GM12892 (cell line): ENCODE measurements at regions not wholly inside any gene's neighbourhood (a gene's known extent, or its start where the extent isn't known, plus 50 kb on each side); places are given as distances from the start of the nearest gene placed in this dataset.

Experiments used
- POLR2A ChIP-seq: IDR thresholded peaks from 2 replicates; pipeline ENCODE4 v1.6.1; 2011; ENCODE audit warnings: low read depth, low read length, control low read depth
- POLR2AphosphoS5 ChIP-seq: IDR thresholded peaks from 2 replicates; pipeline ENCODE4 v1.6.1; 2011; ENCODE audit warnings: low read depth, low read length, control low read depth

- no peak for TF ChIP-seq POLR2A
- TF ChIP-seq POLR2AphosphoS5: no peak
These were observed 305.9 kb downstream of the NUAK1 start for GRCh38 chr12:105832806-105833205.
